ENCODE measurements at regions not wholly inside any gene's neighbourhood (a gene's known extent, or its start where the extent isn't known, plus 50 kb on each side); places are given as distances from the start of the nearest gene placed in this dataset.

- Histone ChIP-seq H3K9me3 (no peaks in the 10 kb centered on the region), H3K4me3 (no peak overlapping the region), H3K4me1 (no peaks in the 10 kb centered on the region), H3K36me3 (no peaks in the 10 kb centered on the region), H3K27ac (no peak overlapping the region), H3K27me3 (no peaks in the 10 kb centered on the region)
- DNase-seq = no peak
- TF ChIP-seq POLR2AphosphoS5 (IDR thresholded peaks at IDR 0.05) (no peak), EP300 (IDR thresholded peaks at IDR 0.05) (no peak), CTCF (IDR thresholded peaks at IDR 0.05) (no peak), POLR2A (IDR thresholded peaks at IDR 0.05) (no peak)
- no peak for ATAC-seq (ENCODE audit: low FRiP score in 2 of 2)
- WGBS, 2 donors = 63 to 64% methylated on average over 3 of the region's 3 CpGs
Measured at GRCh38 chr2:223306371-223306770, 254.4 kb downstream of the KCNE4 start.

DNA sequence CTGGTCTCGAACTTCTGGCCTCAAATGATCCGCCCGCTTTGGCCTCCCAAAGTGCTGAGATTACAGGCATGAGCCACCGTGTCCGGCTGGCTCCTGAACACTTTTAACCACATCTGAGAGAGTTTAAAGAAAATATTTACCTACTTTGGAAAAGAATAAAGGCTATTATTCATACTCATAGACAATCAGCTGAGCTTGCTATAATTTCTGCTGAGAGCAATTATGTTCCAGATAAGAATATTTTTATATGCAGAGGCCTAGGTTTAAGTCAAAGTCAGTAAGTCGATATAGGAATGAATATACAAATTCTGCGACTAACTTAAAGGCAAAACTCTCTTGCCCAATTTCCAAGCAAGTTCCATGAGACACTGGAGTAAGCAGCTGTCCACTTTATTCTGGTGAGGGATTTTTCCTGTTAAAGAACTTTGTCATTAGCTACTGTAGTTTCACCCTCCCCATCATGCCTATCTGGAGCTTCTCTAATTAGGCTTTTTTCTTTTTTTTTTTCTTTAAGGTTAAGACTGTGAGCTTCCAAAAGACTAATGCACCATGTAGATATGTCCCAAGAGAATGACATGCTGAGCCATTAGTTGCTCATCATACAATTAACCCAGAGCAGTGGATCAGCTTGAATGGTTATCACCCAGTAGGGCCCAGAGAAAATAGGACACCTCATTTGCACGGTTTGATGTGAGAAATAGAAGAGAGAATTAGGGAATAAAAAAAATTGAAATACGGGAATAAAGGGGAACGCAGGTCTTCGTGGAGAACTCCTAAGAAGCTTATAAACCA, 260.1 kb downstream of the KCNE4 start:
- Histone ChIP-seq H3K9me3 (no peaks in the 10 kb centered on the region), H3K27ac (no peak overlapping the region), H3K4me1 (no peaks in the 10 kb centered on the region), H3K36me3 (no peaks in the 10 kb centered on the region), H3K4me3 (no peak overlapping the region), H3K27me3 (no peaks in the 10 kb centered on the region)
- DNase-seq = no peak
- WGBS, 2 donors = 77 to 82% methylated on average over 11 of the region's 11 CpGs
- ATAC-seq (ENCODE audit: low FRiP score in 2 of 2) = no peak
- TF ChIP-seq POLR2A (IDR thresholded peaks at IDR 0.05) (no peak), CTCF (IDR thresholded peaks at IDR 0.05) (no peak), EP300 (IDR thresholded peaks at IDR 0.05) (no peak), POLR2AphosphoS5 (IDR thresholded peaks at IDR 0.05) (no peak)

GRCh38 chr2:223313101-223313500, 261.1 kb downstream of the KCNE4 start:
- DNase-seq = no peak
- Histone ChIP-seq H3K27me3 (no peaks in the 10 kb centered on the region), H3K36me3 (no peaks in the 10 kb centered on the region), H3K4me1 (no peaks in the 10 kb centered on the region), H3K4me3 (no peak overlapping the region), H3K9me3 (no peaks in the 10 kb centered on the region), H3K27ac (no peak overlapping the region)
- 65 to 83% methylated on average over 2 of the region's 2 CpGs for WGBS, 2 donors
- no peak for TF ChIP-seq POLR2AphosphoS5 (IDR thresholded peaks at IDR 0.05)
- no peak for TF ChIP-seq CTCF (IDR thresholded peaks at IDR 0.05)
- TF ChIP-seq POLR2A (IDR thresholded peaks at IDR 0.05) = no peak
- TF ChIP-seq EP300 (IDR thresholded peaks at IDR 0.05) = no peak
- ATAC-seq (ENCODE audit: low FRiP score in 2 of 2) = no peak

GRCh38 chr2:223314811-223315210, 262.8 kb downstream of the KCNE4 start:
- WGBS, 2 donors = 77 to 80% methylated on average over 2 of the region's 2 CpGs
- no peak for DNase-seq
- TF ChIP-seq POLR2A (IDR thresholded peaks at IDR 0.05) = no peak
- TF ChIP-seq EP300 (IDR thresholded peaks at IDR 0.05) = no peak
- TF ChIP-seq CTCF (IDR thresholded peaks at IDR 0.05) = no peak
- TF ChIP-seq POLR2AphosphoS5 (IDR thresholded peaks at IDR 0.05) = no peak

GRCh38 chr2:223315813-223316212, 263.8 kb downstream of the KCNE4 start:
- WGBS, 2 donors = 82 to 85% methylated on average over 3 of the region's 3 CpGs
- Histone ChIP-seq H3K9me3 (no peaks in the 10 kb centered on the region), H3K27me3 (no peaks in the 10 kb centered on the region), H3K4me3 (no peak overlapping the region), H3K27ac (no peak overlapping the region), H3K36me3 (no peaks in the 10 kb centered on the region), H3K4me1 (no peaks in the 10 kb centered on the region)
- TF ChIP-seq EP300 (IDR thresholded peaks at IDR 0.05) (no peak), POLR2A (IDR thresholded peaks at IDR 0.05) (no peak), CTCF (IDR thresholded peaks at IDR 0.05) (no peak), POLR2AphosphoS5 (IDR thresholded peaks at IDR 0.05) (no peak)
- no peak for ATAC-seq (ENCODE audit: low FRiP score in 2 of 2)
- DNase-seq = no peak

More at GRCh38 chr2:223314811-223315210, 262.8 kb downstream of the KCNE4 start:
- no peak for ATAC-seq (ENCODE audit: low FRiP score in 2 of 2)
- H3K36me3 ChIP-seq = no peaks in the 10 kb centered on the region
- no peaks in the 10 kb centered on the region for H3K4me1 ChIP-seq
- no peaks in the 10 kb centered on the region for H3K27me3 ChIP-seq
- H3K9me3 ChIP-seq = no peaks in the 10 kb centered on the region
- no peak overlapping the region for H3K4me3 ChIP-seq
- no peak overlapping the region for H3K27ac ChIP-seq
